HEK293 (cell line): ENCODE measurements at regions not wholly inside any gene's neighbourhood (a gene's known extent, or its start where the extent isn't known, plus 50 kb on each side); places are given as distances from the start of the nearest gene placed in this dataset.

ENCODE experiments used
- CTCF ChIA-PET: fragments of 350-600 bp; formaldehyde crosslinking; extraction: SDS; loops from one replicate; lab custom pipeline; 2021; ENCODE audit warnings: antibody characterized with exemption; lab: Yijun Ruan, JAX
- POLR2A ChIA-PET: fragments of 300-600 bp; formaldehyde crosslinking; extraction: SDS; loops from one replicate; lab custom pipeline; 2020; ENCODE audit warnings: antibody characterized with exemption, inconsistent platforms; lab: Yijun Ruan, JAX
- H3K27ac ChIP-seq: fragments of 200-500 bp; sonication (Bioruptor generic); 2 replicates; pipeline ENCODE4 v1.5.1; 2014; ENCODE audit warnings: low read depth, low read length, control low read depth, inconsistent platforms; ENCODE audit errors: extremely low read depth
- H3K36me3 ChIP-seq, 2 experiments: fragments of 200-500 bp in 1 of 2; sonication (Bioruptor generic) in 1 of 2; 1 replicate in 1 of 2; 2 replicates in 1 of 2; pipeline ENCODE4 v1.5.1; 2014 to 2017; ENCODE audit warnings: inconsistent platforms in 2 of 2, low read length in 2 of 2; ENCODE audit not compliant: control insufficient read depth in 2 of 2, insufficient read depth in 1 of 2
- H3K4me1 ChIP-seq: fragments of 200-500 bp; sonication (Bioruptor generic); 2 replicates; pipeline ENCODE4 v1.5.1; 2014; ENCODE audit warnings: mild to moderate bottlenecking, low read length, inconsistent platforms; ENCODE audit not compliant: control insufficient read depth, insufficient read depth
- H3K4me3 ChIP-seq: 2 replicates; pipeline ENCODE4 v1.5.1; 2011; ENCODE audit warnings: low read depth, mild to moderate bottlenecking, control low read depth, low read length, moderate library complexity
- H3K9me3 ChIP-seq: fragments of 200-500 bp; sonication (Bioruptor generic); 2 replicates; pipeline ENCODE4 v1.5.1; 2014; ENCODE audit warnings: low read depth, low read length, inconsistent platforms; ENCODE audit not compliant: control insufficient read depth, insufficient read depth
- GLI4 ChIP-seq: fragments of 450-650 bp; formaldehyde crosslinking; IDR thresholded peaks from 2 replicates; pipeline ENCODE4 v1.5.1; 2016; ENCODE audit warnings: missing biosample characterization, missing genetic modification characterization
- HIC1 ChIP-seq: fragments of 450-650 bp; formaldehyde crosslinking; IDR thresholded peaks from 2 replicates; pipeline ENCODE4 v1.5.1; 2016; ENCODE audit warnings: missing biosample characterization, missing genetic modification characterization
- IKZF3 ChIP-seq: fragments of 450-650 bp; IDR thresholded peaks from 2 replicates; pipeline ENCODE4 v1.5.0; 2018; ENCODE audit warnings: missing biosample characterization, mild to moderate bottlenecking, missing genetic modification characterization, moderate library complexity
- MZF1 ChIP-seq: fragments of 450-650 bp; formaldehyde crosslinking; IDR thresholded peaks from 2 replicates; pipeline ENCODE4 v1.5.1; 2017; ENCODE audit warnings: missing biosample characterization, missing genetic modification characterization, borderline replicate concordance
- REPIN1 ChIP-seq: fragments of 450-650 bp; formaldehyde crosslinking; IDR thresholded peaks from 2 replicates; pipeline ENCODE4 v1.5.1; 2017; ENCODE audit warnings: missing biosample characterization, missing genetic modification characterization, low read depth
- SETDB1 ChIP-seq: IDR thresholded peaks from one replicate; pipeline ENCODE4 v1.6.1; 2017; ENCODE audit warnings: mild to moderate bottlenecking, low read length, moderate library complexity, mixed read lengths; ENCODE audit not compliant: insufficient read length
- ZFHX2 ChIP-seq: fragments of 450-650 bp; formaldehyde crosslinking; conservative IDR thresholded peaks from 2 replicates; pipeline ENCODE4 v1.5.1; 2016; ENCODE audit warnings: missing biosample characterization, missing genetic modification characterization
- ZNF132 ChIP-seq: fragments of 450-650 bp; formaldehyde crosslinking; IDR thresholded peaks from 2 replicates; pipeline ENCODE4 v1.5.1; 2017; ENCODE audit warnings: missing biosample characterization, missing genetic modification characterization, borderline replicate concordance
- ZNF169 ChIP-seq: fragments of 450-650 bp; formaldehyde crosslinking; IDR thresholded peaks from 2 replicates; pipeline ENCODE4 v1.5.1; 2016; ENCODE audit warnings: missing biosample characterization, missing genetic modification characterization
- ZNF174 ChIP-seq: fragments of 450-650 bp; formaldehyde crosslinking; IDR thresholded peaks from 2 replicates; pipeline ENCODE4 v1.5.0; 2017; ENCODE audit warnings: missing biosample characterization, mild to moderate bottlenecking, missing genetic modification characterization
- ZNF211 ChIP-seq: fragments of 450-650 bp; formaldehyde crosslinking; IDR thresholded peaks from 2 replicates; pipeline ENCODE4 v1.5.1; 2016; ENCODE audit warnings: low read depth, missing biosample characterization, missing genetic modification characterization
- ZNF24 ChIP-seq: fragments of 450-650 bp; formaldehyde crosslinking; IDR thresholded peaks from 2 replicates; pipeline ENCODE4 v1.5.1; 2016; ENCODE audit warnings: missing biosample characterization, missing genetic modification characterization
- ZNF302 ChIP-seq: fragments of 450-650 bp; formaldehyde crosslinking; IDR thresholded peaks from 2 replicates; pipeline ENCODE4 v1.5.1; 2016; ENCODE audit warnings: missing biosample characterization, missing genetic modification characterization, low read depth
- ZNF561 ChIP-seq: fragments of 450-650 bp; IDR thresholded peaks from 2 replicates; pipeline ENCODE4 v1.5.1; 2018; ENCODE audit warnings: missing biosample characterization, missing genetic modification characterization, borderline replicate concordance
- ZNF626 ChIP-seq: fragments of 450-650 bp; sonication (Bioruptor Pico); formaldehyde crosslinking; IDR thresholded peaks from 2 replicates; pipeline ENCODE4 v1.5.1; 2018; ENCODE audit warnings: missing biosample characterization, missing genetic modification characterization, inconsistent platforms
- ZNF660 ChIP-seq: fragments of 450-650 bp; IDR thresholded peaks from 2 replicates; pipeline ENCODE4 v1.5.1; 2018; ENCODE audit warnings: missing biosample characterization, mild to moderate bottlenecking, missing genetic modification characterization
- ZNF701 ChIP-seq: fragments of 450-650 bp; formaldehyde crosslinking; IDR thresholded peaks from 2 replicates; pipeline ENCODE4 v1.5.1; 2016; ENCODE audit warnings: missing biosample characterization, missing genetic modification characterization
- ZNF747 ChIP-seq: fragments of 450-650 bp; formaldehyde crosslinking; IDR thresholded peaks from 2 replicates; pipeline ENCODE4 v1.5.1; 2016; ENCODE audit warnings: missing biosample characterization, missing genetic modification characterization
- TF ChIP-seq, protein P1 (sequence below): fragments of 450-650 bp; formaldehyde crosslinking; IDR thresholded peaks from 2 replicates; pipeline ENCODE4 v1.5.1; 2016; ENCODE audit warnings: missing biosample characterization, missing genetic modification characterization
- TF ChIP-seq, protein P2 (sequence below): fragments of 450-650 bp; formaldehyde crosslinking; optimal IDR thresholded peaks from 2 replicates; pipeline ENCODE3; 2016; ENCODE audit warnings: missing biosample characterization, mild to moderate bottlenecking, missing genetic modification characterization
- TF ChIP-seq, protein P3 (sequence below): fragments of 450-650 bp; IDR thresholded peaks from 2 replicates; pipeline ENCODE4 v1.5.1; 2018; ENCODE audit warnings: missing biosample characterization, mild to moderate bottlenecking, missing genetic modification characterization

GRCh38 chr2:224325941-224326340, 76.0 kb downstream of the FAM124B start:
- CTCF ChIA-PET: no interaction called here
- Histone ChIP-seq H3K4me3 (no peak overlapping the region), H3K9me3 (no peaks in the 10 kb centered on the region), H3K36me3 (no peaks in the 10 kb centered on the region), H3K27ac (no peak overlapping the region), H3K4me1 (no peaks in the 10 kb centered on the region)
- POLR2A ChIA-PET: no interaction called here
- no peak for TF ChIP-seq ZNF211 (tag by site-specific recombination)
- no peak for TF ChIP-seq ZNF302 (tag by site-specific recombination)

DNA sequence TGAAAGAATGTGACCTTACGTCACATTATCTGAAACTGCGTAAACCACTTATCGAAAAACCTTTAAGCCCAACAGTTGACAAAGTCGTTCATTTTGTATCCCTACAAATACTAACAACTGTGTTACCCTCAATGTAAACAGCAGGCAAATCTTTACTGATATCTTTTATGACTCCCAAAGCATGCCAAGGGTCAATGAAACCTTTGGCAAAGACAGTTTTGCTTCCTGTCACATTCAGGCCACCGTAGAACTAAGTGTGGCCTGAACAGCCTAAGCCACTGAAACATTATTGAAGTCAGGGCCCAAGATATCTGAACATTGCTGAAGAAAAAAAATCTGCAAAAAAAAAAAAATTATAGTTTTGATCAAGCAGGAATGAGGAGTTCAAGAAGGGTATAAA, 77.3 kb downstream of the FAM124B start:
- Histone ChIP-seq H3K36me3 (no peaks in the 10 kb centered on the region), H3K27ac (no peak overlapping the region), H3K4me1 (no peaks in the 10 kb centered on the region)
- POLR2A ChIA-PET: no interaction called here
- TF ChIP-seq ZNF701 (tag by site-specific recombination): no peak
- TF ChIP-seq ZNF561 (tag by site-specific recombination): no peak
- TF ChIP-seq, protein P1, sequence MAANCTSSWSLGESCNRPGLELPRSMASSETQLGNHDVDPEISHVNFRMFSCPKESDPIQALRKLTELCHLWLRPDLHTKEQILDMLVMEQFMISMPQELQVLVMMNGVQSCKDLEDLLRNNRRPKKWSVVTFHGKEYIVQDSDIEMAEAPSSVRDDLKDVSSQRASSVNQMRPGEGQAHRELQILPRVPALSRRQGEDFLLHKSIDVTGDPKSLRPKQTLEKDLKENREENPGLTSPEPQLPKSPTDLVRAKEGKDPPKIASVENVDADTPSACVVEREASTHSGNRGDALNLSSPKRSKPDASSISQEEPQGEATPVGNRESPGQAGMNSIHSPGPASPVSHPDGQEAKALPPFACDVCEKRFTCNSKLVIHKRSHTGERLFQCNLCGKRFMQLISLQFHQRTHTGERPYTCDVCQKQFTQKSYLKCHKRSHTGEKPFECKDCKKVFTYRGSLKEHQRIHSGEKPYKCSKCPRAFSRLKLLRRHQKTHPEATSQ: no peak
- TF ChIP-seq ZNF169 (tag by site-specific recombination): no peak
- TF ChIP-seq ZNF24 (tag by site-specific recombination): no peak
- no peak for TF ChIP-seq REPIN1
- TF ChIP-seq, protein P2, sequence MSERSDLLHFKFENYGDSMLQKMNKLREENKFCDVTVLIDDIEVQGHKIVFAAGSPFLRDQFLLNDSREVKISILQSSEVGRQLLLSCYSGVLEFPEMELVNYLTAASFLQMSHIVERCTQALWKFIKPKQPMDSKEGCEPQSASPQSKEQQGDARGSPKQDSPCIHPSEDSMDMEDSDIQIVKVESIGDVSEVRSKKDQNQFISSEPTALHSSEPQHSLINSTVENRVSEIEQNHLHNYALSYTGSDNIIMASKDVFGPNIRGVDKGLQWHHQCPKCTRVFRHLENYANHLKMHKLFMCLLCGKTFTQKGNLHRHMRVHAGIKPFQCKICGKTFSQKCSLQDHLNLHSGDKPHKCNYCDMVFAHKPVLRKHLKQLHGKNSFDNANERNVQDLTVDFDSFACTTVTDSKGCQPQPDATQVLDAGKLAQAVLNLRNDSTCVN (tag by site-specific recombination): no peak
- no peak for TF ChIP-seq MZF1 (tag by site-specific recombination)
- no peak for TF ChIP-seq SETDB1
- TF ChIP-seq ZNF626 (tag by site-specific recombination): no peak
- no peak for TF ChIP-seq ZNF174 (tag by site-specific recombination)
- TF ChIP-seq HIC1 (tag by site-specific recombination): no peak
- TF ChIP-seq ZNF747: no peak
- TF ChIP-seq ZFHX2 (tag by site-specific recombination): no peak
- TF ChIP-seq IKZF3 (tag by site-specific recombination): no peak
- TF ChIP-seq ZNF132: no peak
- TF ChIP-seq, protein P3, sequence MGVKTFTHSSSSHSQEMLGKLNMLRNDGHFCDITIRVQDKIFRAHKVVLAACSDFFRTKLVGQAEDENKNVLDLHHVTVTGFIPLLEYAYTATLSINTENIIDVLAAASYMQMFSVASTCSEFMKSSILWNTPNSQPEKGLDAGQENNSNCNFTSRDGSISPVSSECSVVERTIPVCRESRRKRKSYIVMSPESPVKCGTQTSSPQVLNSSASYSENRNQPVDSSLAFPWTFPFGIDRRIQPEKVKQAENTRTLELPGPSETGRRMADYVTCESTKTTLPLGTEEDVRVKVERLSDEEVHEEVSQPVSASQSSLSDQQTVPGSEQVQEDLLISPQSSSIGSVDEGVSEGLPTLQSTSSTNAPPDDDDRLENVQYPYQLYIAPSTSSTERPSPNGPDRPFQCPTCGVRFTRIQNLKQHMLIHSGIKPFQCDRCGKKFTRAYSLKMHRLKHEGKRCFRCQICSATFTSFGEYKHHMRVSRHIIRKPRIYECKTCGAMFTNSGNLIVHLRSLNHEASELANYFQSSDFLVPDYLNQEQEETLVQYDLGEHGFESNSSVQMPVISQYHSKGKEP (tag by site-specific recombination): no peak
- no peak for TF ChIP-seq GLI4 (tag by site-specific recombination)
- no peak for TF ChIP-seq ZNF660
- TF ChIP-seq, all 188 proteins: peak for 0
- Histone ChIP-seq H3K9me3 (no peaks in the 10 kb centered on the region), H3K4me3 (no peak overlapping the region)
- CTCF ChIA-PET: no interaction called here
